ENCODE measurements at regions not wholly inside any gene's neighbourhood (a gene's known extent, or its start where the extent isn't known, plus 50 kb on each side); places are given as distances from the start of the nearest gene placed in this dataset.

DNA sequence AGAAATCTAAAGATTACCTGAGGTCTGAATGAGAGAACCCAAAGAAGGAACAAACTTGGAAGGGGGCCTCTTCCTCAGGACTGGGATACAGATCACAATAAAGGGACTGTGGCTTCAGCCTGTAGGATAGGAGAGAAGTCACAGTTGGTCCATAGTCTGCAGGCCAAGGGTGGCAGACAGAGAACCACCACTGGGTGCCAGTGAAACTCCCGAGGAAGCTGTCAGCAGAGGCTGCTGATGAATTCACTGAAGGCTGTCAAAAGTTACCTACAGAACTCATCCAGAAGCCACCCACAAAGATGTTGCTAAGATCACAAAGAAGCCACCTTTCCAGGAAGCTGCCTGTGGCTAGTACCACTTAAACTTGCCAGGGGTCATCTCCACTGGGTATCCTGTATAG, 78.5 kb downstream of the TMCO5A start:
- TF ChIP-seq, protein P1, sequence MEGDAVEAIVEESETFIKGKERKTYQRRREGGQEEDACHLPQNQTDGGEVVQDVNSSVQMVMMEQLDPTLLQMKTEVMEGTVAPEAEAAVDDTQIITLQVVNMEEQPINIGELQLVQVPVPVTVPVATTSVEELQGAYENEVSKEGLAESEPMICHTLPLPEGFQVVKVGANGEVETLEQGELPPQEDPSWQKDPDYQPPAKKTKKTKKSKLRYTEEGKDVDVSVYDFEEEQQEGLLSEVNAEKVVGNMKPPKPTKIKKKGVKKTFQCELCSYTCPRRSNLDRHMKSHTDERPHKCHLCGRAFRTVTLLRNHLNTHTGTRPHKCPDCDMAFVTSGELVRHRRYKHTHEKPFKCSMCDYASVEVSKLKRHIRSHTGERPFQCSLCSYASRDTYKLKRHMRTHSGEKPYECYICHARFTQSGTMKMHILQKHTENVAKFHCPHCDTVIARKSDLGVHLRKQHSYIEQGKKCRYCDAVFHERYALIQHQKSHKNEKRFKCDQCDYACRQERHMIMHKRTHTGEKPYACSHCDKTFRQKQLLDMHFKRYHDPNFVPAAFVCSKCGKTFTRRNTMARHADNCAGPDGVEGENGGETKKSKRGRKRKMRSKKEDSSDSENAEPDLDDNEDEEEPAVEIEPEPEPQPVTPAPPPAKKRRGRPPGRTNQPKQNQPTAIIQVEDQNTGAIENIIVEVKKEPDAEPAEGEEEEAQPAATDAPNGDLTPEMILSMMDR (IDR thresholded peaks at IDR 0.05; ENCODE audit: insufficient read depth, low read length, poor library complexity, severe bottlenecking) = no peak
- TF ChIP-seq EZH2phosphoT487 (conservative IDR thresholded peaks at IDR 0.05; ENCODE audit: low read length) = no peak
